Tibial nerve (tissue), 4 donors: ENCODE measurements at regions not wholly inside any gene's neighbourhood (a gene's known extent, or its start where the extent isn't known, plus 50 kb on each side); places are given as distances from the start of the nearest gene placed in this dataset.

ENCODE experiments used
- DNase-seq, 2 donors: peaks; one replicate each; pipeline ENCODE4 v3.0.0-alpha.2; 2019; ENCODE audit warnings: low spot score in 2 of 2
- H3K27ac ChIP-seq, 4 donors: fragments of 200-600 bp; sonication (generic) in 3 of 4; one replicate each; pipeline ENCODE4 v1.5.1; 2017 to 2019; ENCODE audit warnings: mild to moderate bottlenecking in 1 of 4
- H3K27me3 ChIP-seq, 2 donors: fragments of 200-600 bp; sonication (generic) in 1 of 2; one replicate each; pipeline versions ENCODE4 v1.5.1 to v1.6.0; 2017 to 2019
- H3K36me3 ChIP-seq, 3 donors: fragments of 200-600 bp; sonication (generic); one replicate each; pipeline ENCODE4 v1.5.1; 2018 to 2019
- H3K4me1 ChIP-seq, 4 donors: fragments of 200-600 bp; sonication (generic) in 3 of 4; one replicate each; pipeline ENCODE4 v1.5.1; 2017 to 2019
- H3K4me3 ChIP-seq, 4 donors: fragments of 200-600 bp; sonication (generic) in 3 of 4; one replicate each; pipeline ENCODE4 v1.5.1; 2017 to 2019; ENCODE audit warnings: mild to moderate bottlenecking in 1 of 4, moderate library complexity in 1 of 4
- H3K9me3 ChIP-seq, 4 donors: fragments of 200-600 bp; sonication (generic) in 3 of 4; one replicate each; pipeline ENCODE4 v1.5.1; 2017 to 2019
- CTCF ChIP-seq, 5 experiments: fragments of 200-600 bp in 3 of 5; fragments of 450-650 bp in 2 of 5; sonication (generic) in 3 of 5; IDR thresholded peaks; one replicate each; pipeline ENCODE4 v1.5.1; 2016 to 2019; ENCODE audit warnings: antibody characterized with exemption in 5 of 5, mild to moderate bottlenecking in 3 of 5, moderate library complexity in 2 of 5
- EP300 ChIP-seq, 2 donors: sonication (generic); formaldehyde crosslinking; IDR thresholded peaks; one replicate each; pipeline ENCODE4 v1.6.1; 2017; ENCODE audit warnings: antibody characterized with exemption in 2 of 2, mild to moderate bottlenecking in 1 of 2
- POLR2A ChIP-seq, 2 donors: fragments of 450-650 bp; IDR thresholded peaks; one replicate each; pipeline ENCODE4 v1.6.1; 2017; ENCODE audit warnings: antibody characterized with exemption in 2 of 2, mild to moderate bottlenecking in 2 of 2, moderate library complexity in 2 of 2
- WGBS, 2 donors: methylation state at CpG; one replicate each; pipeline ENCODE4 v1.1.5; 2018; 5-methylcytosine and 5-hydroxymethylcytosine counted together

GRCh38 chr3:1953536-1953935 is 145.1 kb upstream of the CNTN4 start:
- TF ChIP-seq EP300 (IDR thresholded peaks at IDR 0.05) = no peak
- TF ChIP-seq CTCF (IDR thresholded peaks at IDR 0.05) = no peak
- TF ChIP-seq POLR2A (IDR thresholded peaks at IDR 0.05) = no peak
- DNase-seq = no peak
- Histone ChIP-seq H3K36me3 (no peaks in the 10 kb centered on the region), H3K27me3 (no peaks in the 10 kb centered on the region), H3K4me1 (no peaks in the 10 kb centered on the region), H3K9me3 (no peaks in the 10 kb centered on the region), H3K27ac (no peak overlapping the region), H3K4me3 (no peak overlapping the region)
- WGBS, 2 donors = 46 to 56% methylated on average over 7 of the region's 7 CpGs

- Histone ChIP-seq H3K4me3 (no peak overlapping the region), H3K36me3 (no peaks in the 10 kb centered on the region), H3K27me3 (no peaks in the 10 kb centered on the region), H3K9me3 (no peaks in the 10 kb centered on the region), H3K27ac (no peak overlapping the region), H3K4me1 (no peaks in the 10 kb centered on the region)
- DNase-seq = no peak
- TF ChIP-seq EP300 (IDR thresholded peaks at IDR 0.05) (no peak), CTCF (IDR thresholded peaks at IDR 0.05) (no peak), POLR2A (IDR thresholded peaks at IDR 0.05) (no peak)
Measured at GRCh38 chr3:1954632-1955031, 144.0 kb upstream of the CNTN4 start.

- 76 to 85% methylated on average over 1 of the region's 1 CpG for WGBS, 2 donors
- no peak overlapping the region for H3K4me3 ChIP-seq
- no peak for DNase-seq
- TF ChIP-seq POLR2A (IDR thresholded peaks at IDR 0.05) (no peak), CTCF (IDR thresholded peaks at IDR 0.05) (no peak), EP300 (IDR thresholded peaks at IDR 0.05) (no peak)
- H3K9me3 ChIP-seq = no peaks in the 10 kb centered on the region
- H3K27ac ChIP-seq = no peak overlapping the region
- H3K36me3 ChIP-seq = no peaks in the 10 kb centered on the region
- no peaks in the 10 kb centered on the region for H3K27me3 ChIP-seq
- H3K4me1 ChIP-seq = no peaks in the 10 kb centered on the region
Measured at GRCh38 chr3:1955170-1955569, 143.5 kb upstream of the CNTN4 start.

DNA sequence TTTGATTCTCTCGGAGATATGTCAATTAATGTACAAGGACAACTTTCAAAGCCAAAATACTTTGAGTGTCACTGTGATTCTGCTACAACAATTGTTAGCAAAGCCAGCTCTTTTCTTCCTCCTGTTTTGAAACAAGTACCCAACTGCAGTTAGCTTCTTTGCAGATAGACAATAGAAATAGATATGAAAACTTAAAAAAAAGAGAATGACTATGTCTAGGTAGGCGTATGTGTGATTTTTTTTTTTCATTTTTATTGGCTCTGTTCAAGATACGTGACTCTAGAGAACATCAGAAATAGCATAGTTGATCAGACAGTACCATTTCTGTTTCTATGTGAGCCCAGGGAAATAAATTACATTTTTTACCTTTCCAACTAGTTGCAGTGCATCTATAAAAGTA is 142.9 kb upstream of the CNTN4 start:
- no peaks in the 10 kb centered on the region for H3K27me3 ChIP-seq
- no peaks in the 10 kb centered on the region for H3K36me3 ChIP-seq
- no peak overlapping the region for H3K4me3 ChIP-seq
- no peak for DNase-seq
- H3K4me1 ChIP-seq = no peaks in the 10 kb centered on the region
- no peak for TF ChIP-seq EP300 (IDR thresholded peaks at IDR 0.05)
- no peak for TF ChIP-seq POLR2A (IDR thresholded peaks at IDR 0.05)
- no peak for TF ChIP-seq CTCF (IDR thresholded peaks at IDR 0.05)
- WGBS, 2 donors = 82 to 86% methylated on average over 3 of the region's 3 CpGs
- H3K9me3 ChIP-seq = no peaks in the 10 kb centered on the region
- H3K27ac ChIP-seq = no peak overlapping the region

DNA sequence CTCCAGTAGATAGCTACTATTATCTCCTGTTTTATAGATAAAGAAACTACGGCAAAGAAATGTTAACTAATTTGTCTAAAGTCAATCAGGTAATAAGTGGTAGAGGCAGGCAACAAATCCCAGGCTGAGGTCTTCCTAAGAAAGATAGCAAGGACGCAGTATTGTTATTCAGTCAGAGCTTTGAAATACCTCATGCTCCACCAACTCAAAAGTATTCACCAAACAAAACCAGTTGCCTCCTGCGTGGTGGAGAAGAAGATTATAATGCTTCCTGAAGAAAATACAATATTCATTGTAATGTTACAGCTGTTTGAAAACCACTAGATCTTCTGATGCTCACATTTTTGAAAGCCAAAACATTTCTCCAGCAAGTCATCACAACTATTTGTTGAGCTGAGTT is 138.2 kb upstream of the CNTN4 start:
- no peaks in the 10 kb centered on the region for H3K36me3 ChIP-seq
- H3K27me3 ChIP-seq = no peaks in the 10 kb centered on the region
- no peaks in the 10 kb centered on the region for H3K4me1 ChIP-seq
- TF ChIP-seq EP300 (IDR thresholded peaks at IDR 0.05) (no peak), POLR2A (IDR thresholded peaks at IDR 0.05) (no peak), CTCF (IDR thresholded peaks at IDR 0.05) (no peak)
- H3K9me3 ChIP-seq = no peaks in the 10 kb centered on the region
- H3K4me3 ChIP-seq = no peak overlapping the region
- H3K27ac ChIP-seq = no peak overlapping the region
- 90 to 94% methylated on average over 3 of the region's 3 CpGs for WGBS, 2 donors
- no peak for DNase-seq
